HG03469 (cell line): ENCODE measurements at regions not wholly inside any gene's neighbourhood (a gene's known extent, or its start where the extent isn't known, plus 50 kb on each side); places are given as distances from the start of the nearest gene placed in this dataset.
"Not testable (repeated sequence)": the region's sequence is repeated elsewhere in the genome, so short reads cannot be mapped to it uniquely, and the experiment has no call there.

Source experiments
- ATAC-seq: cut with Tn5 transposase; IDR thresholded peaks from one replicate; pipeline ENCODE4 v1.9.1; 2021; ENCODE audit warnings: mild to moderate bottlenecking, moderate library complexity, moderate number of reproducible peaks; ENCODE audit not compliant: unreplicated experiment

DNA sequence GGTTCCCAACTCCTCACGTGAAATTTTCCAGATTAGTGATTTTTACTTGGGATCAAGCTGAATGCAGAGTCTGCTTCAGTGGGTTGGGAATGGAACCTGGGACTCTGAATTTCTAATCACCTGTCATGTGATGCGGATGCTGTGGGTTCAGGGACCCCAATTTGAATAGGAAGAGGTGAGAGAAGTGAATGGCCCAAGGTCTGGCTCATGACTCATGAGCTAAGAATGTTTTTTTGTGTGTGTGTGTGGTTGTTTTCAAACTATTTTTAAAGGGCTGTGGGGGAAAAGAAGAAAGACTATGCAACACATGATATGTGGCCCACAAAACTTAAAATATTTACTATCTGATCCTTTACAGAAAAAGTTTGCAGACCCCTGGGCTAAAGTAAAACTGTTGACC lies 108.5 kb upstream of the CYRIA start:
- ATAC-seq = no peak

DNA sequence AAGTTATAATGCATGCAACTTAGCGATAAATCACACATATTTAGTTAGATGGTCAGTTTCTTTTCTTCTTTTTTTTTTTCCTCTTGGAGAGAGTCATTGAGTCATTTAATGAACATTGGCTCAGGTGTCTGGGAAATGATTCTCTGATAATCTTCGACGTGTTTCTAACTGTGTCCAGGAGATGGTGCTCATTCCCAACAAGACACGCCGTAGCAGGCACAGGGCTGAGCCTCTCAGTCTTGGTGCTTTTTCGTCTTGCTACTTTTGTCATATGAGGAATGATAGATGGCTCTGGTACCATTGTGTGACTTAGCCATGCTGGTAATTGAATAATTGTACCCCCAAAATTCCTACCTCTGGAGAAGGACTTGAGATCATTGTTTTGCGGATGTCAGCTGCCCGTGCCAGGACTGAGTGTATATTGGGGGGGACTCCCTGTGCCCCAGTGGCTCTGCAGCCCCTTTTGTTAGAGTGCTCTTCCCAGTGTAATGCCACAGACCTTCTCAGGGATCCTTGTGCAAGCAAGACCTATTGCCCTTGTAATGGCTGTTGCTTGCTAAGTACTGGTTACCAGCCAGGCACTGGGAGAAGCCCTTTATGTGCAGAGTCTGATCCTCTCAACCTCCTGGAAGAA lies 107.6 kb upstream of the CYRIA start:
- ATAC-seq = peak; percentile 85

- no peak for ATAC-seq
These were observed 102.3 kb upstream of the CYRIA start for GRCh38 chr2:16767789-16768476.

- ATAC-seq = no peak
These were observed 99.7 kb upstream of the CYRIA start for GRCh38 chr2:16765356-16765755.

DNA sequence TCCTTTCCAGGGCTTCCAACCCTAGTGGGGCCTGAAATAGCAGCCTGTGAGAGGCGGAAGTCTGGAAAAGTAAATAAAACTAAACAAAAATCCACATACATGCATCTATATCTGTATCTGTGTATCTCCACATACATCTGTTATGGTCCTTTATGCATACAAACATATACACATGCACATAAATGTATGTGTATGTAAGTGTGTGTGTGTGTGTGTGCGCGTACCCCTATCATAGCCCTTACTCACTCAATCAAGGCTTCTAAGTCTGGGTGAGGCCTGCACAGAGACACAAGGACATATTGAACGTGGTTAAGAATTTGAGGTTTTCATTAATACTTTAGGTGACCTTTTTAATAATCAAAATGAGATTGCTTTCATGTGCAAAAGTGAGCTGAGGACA lies 98.9 kb upstream of the CYRIA start:
- no peak for ATAC-seq

DNA sequence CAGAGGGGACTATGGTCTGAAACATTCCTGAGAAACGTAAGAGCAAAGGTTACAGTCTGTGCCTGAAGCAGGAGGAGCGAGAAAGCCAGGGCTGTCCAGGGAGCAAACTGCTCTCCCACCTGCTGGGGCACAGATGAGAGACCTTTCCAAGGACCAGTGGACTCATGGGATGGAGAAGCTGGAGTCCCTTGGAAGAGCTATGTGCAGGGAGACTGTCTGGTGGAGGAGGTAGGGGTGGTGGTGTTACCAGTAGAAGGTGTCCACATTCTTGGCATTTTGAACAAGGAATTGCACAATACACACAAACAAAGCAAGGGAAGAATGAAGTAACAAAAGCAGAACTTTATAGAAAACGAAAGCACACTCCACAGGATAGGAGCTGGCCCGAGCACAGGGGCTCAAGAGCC lies 97.9 kb upstream of the CYRIA start:
- no peak for ATAC-seq

DNA sequence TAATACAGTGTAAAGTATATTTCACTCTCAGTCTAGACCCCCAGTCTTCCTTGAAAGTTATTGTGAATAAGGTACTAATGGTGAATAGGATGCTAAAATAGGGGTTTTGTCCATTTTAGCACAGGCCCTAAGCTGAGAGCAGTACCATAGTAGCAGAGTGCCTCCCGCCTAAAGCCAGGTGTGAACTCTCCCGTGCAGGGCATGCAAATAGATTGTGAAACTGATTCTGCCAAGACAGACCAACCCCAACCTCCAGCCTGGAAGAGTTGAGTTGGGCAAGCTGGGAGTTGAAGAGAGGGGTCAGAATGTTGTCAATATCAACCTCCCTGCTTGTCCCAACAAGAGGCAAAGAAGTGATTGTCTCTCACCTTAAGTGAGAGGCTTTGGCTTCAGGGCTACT lies 97.4 kb upstream of the CYRIA start:
- no peak for ATAC-seq

- ATAC-seq = no peak
These were observed 94.8 kb upstream of the CYRIA start for GRCh38 chr2:16760426-16760825.

- peak; percentile 93 for ATAC-seq
These were observed 91.4 kb upstream of the CYRIA start for GRCh38 chr2:16756831-16757644.

DNA sequence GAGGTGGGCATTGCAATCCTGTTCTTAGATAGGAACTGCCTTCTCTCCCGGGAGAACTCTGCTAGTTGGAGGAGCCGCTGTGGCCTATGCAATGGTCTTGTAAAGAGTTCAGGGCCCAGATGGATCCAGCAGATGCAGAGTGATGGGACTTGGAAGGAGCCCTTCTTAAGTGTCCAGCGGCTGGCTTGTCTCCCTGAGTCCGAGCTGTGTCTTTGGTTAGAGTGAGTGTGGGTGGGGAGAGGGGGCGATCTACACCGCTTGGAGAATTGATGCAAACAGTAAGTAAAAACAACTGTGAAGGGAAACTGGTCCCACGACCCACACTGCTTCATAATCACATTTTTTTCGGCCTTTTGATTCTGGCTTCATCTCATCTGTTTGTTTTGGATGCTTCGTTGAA lies 89.8 kb upstream of the CYRIA start:
- ATAC-seq = no peak

GRCh38 chr2:16753025-16753424 lies 87.4 kb upstream of the CYRIA start:
- ATAC-seq = not testable (repeated sequence)

GRCh38 chr2:16750925-16751214 lies 85.2 kb upstream of the CYRIA start:
- ATAC-seq = not testable (repeated sequence)

DNA sequence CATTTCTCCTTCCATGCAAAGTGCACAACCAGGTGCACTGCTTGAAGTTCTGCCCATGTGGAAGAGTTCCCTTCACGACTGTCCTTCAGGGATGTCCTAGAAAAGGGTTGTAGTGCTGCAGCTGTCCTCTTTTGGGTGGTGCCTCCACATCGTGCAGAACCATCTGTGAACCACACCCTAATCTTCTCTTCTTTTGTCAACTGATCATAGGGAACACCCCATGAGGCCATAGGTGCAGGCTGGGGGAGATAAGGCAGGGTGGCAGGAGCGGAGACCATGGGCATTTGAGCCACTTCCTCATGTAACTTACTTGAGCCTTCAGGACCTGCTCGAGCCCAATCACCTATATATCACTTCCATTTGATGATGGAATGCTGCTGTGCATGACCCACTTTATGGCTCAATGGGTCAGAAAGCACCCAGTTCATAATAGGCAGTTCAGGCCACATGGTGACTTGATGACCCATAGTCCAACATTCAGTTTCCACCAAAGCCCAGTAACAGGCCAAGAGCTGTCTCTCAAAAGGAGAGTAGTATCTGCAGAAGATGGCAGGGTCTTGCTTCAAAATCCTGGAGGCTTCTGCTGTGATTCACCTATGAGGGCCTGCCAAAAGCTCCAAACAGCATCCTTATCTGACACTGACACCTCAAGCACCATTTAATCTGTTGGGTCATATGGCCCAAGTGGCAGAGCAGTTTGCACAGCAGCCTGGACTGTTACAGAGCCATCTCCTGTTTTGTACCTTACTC lies 84.7 kb upstream of the CYRIA start:
- ATAC-seq = no peak

DNA sequence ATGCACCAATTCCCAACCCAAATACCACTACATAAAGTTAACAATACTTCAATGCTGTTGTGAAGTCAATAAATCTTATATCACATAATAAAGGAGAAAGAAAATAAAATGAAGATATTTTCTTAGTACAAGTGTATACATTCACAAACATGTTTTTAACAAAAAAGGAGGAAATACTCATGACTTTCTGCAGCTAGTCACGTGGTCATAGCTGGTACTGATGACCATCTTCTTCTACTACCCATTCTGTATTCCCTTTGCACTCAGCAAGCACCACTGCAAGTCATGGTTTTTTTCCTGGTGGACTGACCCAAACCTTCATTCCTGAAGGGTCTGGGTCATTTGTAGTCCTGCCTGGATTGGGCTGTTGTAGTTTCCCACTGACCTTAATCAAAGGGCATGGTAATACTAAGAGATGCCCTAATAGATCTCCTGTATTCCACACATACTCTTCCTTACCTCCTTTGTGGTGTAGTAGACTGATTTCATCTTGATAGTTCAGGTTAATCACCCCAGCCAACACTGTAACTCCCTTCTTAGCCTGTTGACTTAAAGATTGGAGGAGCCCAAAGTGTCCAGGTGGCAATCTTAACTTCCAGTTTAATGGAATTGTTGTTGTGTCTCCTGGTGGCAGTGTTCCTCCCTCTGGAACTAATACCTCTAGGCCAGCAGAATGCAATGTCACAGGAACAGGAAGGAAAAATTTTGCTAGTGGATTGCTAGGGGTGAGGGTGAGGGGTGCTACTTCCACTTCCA lies 83.1 kb upstream of the CYRIA start:
- not testable (repeated sequence) for ATAC-seq

DNA sequence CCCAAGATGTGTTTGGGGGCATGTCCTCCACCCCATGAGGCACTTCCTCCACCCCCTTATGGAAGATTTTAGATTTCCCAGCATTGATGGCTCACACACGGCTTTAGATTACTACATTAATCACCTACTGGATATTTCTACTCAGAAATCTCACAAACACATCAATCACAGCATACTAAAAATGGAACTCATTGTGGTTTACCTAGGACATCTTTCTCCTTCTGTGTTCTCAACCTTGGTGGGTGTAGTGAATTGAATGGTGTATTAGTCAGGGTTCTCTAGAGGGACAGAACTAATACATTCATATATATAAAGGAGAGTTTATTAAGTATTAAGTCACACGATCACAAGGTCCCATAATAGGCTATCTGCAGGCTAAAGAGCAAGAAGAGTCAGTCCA lies 82.1 kb upstream of the CYRIA start:
- no peak for ATAC-seq

- ATAC-seq = no peak
These were observed 81.6 kb upstream of the CYRIA start for GRCh38 chr2:16747257-16747656.

DNA sequence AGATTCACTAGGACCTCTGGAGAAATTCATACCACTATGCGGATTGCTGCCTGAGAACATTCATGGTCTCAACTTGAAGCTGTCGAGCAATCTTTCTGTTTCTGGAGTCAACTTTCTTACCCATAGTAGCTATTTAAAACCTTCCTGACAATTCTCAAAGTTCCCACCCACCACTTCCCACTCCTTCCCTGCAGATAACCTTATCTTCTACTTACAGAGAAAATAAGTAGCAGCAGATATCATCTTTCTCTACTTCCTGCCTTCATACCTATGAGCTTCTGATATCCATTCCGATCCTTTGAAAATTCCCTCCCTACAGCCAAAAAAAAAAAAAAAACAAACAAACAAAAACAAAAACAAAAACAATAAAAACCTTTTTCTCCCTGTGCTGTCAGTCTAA lies 81.2 kb upstream of the CYRIA start:
- no peak for ATAC-seq

DNA sequence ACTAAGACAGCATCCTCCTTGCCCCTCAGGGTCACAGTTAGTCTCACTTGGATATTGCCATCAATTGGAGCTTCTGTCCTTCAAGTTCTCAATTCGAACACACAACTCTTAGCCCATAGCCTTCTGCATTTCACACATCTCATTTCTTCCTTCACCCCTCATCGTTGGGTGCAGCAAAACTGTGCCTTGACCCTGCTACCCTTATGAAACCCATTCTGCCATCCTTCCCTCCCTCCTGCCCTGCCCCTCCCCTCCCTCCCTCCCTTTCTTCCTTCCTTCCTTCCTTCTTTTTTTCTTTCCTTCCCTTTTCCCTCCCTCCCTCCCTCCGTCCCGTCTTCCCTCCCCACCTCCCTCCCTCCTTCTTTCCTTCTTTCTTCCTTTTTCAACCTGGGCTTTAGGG lies 80.7 kb upstream of the CYRIA start:
- no peak for ATAC-seq

- no peak for ATAC-seq
These were observed 79.8 kb upstream of the CYRIA start for GRCh38 chr2:16745466-16745865.

- no peak for ATAC-seq
These were observed 78.9 kb upstream of the CYRIA start for GRCh38 chr2:16744521-16744920.

DNA sequence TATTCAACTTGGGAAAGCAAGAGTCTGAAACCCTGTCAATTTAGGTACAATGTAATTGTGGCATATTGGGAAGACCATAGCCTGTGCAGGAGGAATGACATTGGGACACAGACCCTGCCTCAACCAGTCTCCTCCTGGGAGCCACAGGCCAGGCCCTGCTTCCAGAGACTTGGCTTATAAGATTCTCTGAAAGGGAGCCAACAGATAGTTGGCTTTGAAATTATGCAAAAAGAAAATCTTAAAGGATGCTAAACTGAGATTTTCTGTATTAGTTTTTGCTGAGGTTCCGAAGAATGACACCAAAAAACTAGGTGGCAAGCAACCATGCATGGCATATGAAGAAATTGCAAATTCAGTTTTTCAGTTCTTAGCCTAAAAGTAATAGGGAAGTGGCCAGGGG lies 76.4 kb upstream of the CYRIA start:
- ATAC-seq = no peak
